A673 (cell line): ENCODE measurements at regions not wholly inside any gene's neighbourhood (a gene's known extent, or its start where the extent isn't known, plus 50 kb on each side); places are given as distances from the start of the nearest gene placed in this dataset.

Experiments used
- BruUV-seq: library from RNA; stranded (reverse); fragments of 400-500 nt; replicated peaks from 2 replicates; lab custom pipeline; 2021; lab: Mats Ljungman, UMichigan
- CTCF ChIA-PET: fragments of 300-600 bp; sonication (Branson Sonifier 250); formaldehyde crosslinking; loops from one replicate; lab custom pipeline; 2022; ENCODE audit warnings: antibody characterized with exemption; lab: Charles Lee
- POLR2A ChIA-PET: fragments of 300-600 bp; sonication (Branson Sonifier 250); formaldehyde crosslinking; loops from one replicate; lab custom pipeline; 2022; ENCODE audit warnings: antibody characterized with exemption; ENCODE audit not compliant: low non-redundant PET; lab: Charles Lee
- DNase-seq: peaks from one replicate; pipeline ENCODE4 v3.0.0-alpha.2; 2015; ENCODE audit warnings: low spot score
- H3K27ac ChIP-seq: fragments of 200-600 bp; sonication (generic); 2 replicates; pipeline ENCODE4 v1.5.1; 2016; ENCODE audit warnings: mixed run types, low read depth, mild to moderate bottlenecking, mixed read lengths, antibody characterized with exemption, low read length; ENCODE audit not compliant: poor library complexity, severe bottlenecking
- H3K27me3 ChIP-seq: fragments of 200-600 bp; sonication (generic); replicated peaks from 2 replicates; pipeline ENCODE4 v1.6.1; 2017; ENCODE audit warnings: mixed run types, low read depth, mild to moderate bottlenecking, mixed read lengths, antibody characterized with exemption, low read length; ENCODE audit not compliant: insufficient read depth, poor library complexity
- H3K36me3 ChIP-seq: fragments of 200-600 bp; sonication (generic); 2 replicates; pipeline ENCODE4 v1.6.1; 2016; ENCODE audit warnings: mixed run types, mild to moderate bottlenecking, mixed read lengths, antibody characterized with exemption, low read length; ENCODE audit not compliant: insufficient read depth, poor library complexity, severe bottlenecking
- H3K4me1 ChIP-seq: fragments of 200-600 bp; sonication (generic); 2 replicates; pipeline ENCODE4 v1.6.1; 2017; ENCODE audit warnings: mixed run types, mild to moderate bottlenecking, mixed read lengths, antibody characterized with exemption, low read length; ENCODE audit not compliant: insufficient read depth, poor library complexity, severe bottlenecking
- H3K4me3 ChIP-seq: fragments of 200-600 bp; sonication (generic); 2 replicates; pipeline ENCODE4 v1.5.1; 2016; ENCODE audit warnings: low read depth, mixed run types, mild to moderate bottlenecking, mixed read lengths, low read length; ENCODE audit not compliant: poor library complexity, severe bottlenecking
- H3K9me3 ChIP-seq: fragments of 200-600 bp; sonication (generic); 2 replicates; pipeline ENCODE4 v1.6.1; 2016; ENCODE audit warnings: mixed run types, low read depth, mild to moderate bottlenecking, mixed read lengths, antibody characterized with exemption, low read length; ENCODE audit not compliant: poor library complexity, severe bottlenecking
- EZH2 ChIP-seq: fragments of 200-600 bp; sonication (generic); IDR thresholded peaks from 2 replicates; pipeline ENCODE4 v1.6.1; 2017; ENCODE audit warnings: borderline replicate concordance, low read depth, mild to moderate bottlenecking, mixed read lengths, antibody characterized with exemption, low read length; ENCODE audit not compliant: poor library complexity, severe bottlenecking
- intact Hi-C: fragments of 100-400 bp; cut with micrococcal nuclease; formaldehyde crosslinking; loops from one replicate; pipeline ENCODE4 v1.10.0; 2022; ENCODE audit not compliant: unreplicated experiment
- TF ChIP-seq, protein P1 (sequence below): fragments of 300-800, 200-600 bp; sonication (generic); conservative IDR thresholded peaks from 2 replicates; pipeline ENCODE4 v1.5.1; 2017; ENCODE audit warnings: low read depth, mild to moderate bottlenecking, antibody characterized with exemption, low read length, moderate library complexity, mixed read lengths

DNA sequence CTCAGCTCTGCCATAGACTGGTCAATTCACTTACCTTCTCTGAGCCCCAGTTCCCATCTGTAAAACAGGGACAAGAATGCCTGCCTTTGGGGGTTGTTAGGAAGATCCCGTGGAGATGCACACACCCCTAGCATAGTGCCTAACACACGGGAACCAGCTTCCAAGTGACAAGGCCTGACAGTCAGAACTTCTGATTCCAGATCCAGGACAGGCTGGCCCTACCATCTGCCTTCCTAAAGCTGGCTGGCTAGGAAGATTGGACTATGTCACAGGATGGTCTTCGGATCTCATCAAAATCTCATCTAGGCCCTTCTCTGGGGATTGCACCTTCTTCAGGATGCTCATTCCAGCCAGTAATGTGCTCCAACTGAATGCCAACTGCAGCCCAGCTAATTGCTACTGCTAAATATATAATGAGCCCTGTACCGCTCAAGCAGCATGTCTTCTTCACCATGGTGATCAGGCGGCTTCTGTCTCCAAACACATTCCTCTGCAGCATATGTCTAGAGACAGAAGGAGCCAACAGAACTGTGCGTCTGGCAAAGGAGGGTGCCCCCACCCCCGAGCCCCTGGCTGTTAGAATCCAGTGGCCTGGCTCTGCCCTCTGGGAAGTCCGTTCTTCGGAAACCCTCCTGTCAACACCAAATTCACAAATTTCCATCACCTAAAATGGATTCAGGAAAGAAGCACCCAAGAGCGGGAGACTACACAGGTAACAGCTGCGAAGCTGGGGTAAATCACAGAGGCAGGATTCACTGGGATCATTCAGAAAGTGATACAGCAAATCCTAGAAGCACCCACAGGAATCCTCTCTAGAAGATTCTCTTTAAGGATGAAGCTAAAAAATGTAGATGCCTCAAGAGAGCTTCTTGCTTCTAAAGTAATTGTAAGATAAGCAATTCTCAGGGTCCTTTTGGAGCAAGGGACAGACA is 142.1 kb upstream of the EEPD1 start:
- no peak for DNase-seq
- intact Hi-C loops, result no loop called here
- no peaks in the 10 kb centered on the region for H3K36me3 ChIP-seq
- no peaks in the 10 kb centered on the region for H3K9me3 ChIP-seq
- no peak overlapping the region for H3K27ac ChIP-seq
- POLR2A ChIA-PET, result no interaction called here
- no peak overlapping the region for H3K4me3 ChIP-seq
- TF ChIP-seq EZH2, result no peak
- TF ChIP-seq, protein P1, sequence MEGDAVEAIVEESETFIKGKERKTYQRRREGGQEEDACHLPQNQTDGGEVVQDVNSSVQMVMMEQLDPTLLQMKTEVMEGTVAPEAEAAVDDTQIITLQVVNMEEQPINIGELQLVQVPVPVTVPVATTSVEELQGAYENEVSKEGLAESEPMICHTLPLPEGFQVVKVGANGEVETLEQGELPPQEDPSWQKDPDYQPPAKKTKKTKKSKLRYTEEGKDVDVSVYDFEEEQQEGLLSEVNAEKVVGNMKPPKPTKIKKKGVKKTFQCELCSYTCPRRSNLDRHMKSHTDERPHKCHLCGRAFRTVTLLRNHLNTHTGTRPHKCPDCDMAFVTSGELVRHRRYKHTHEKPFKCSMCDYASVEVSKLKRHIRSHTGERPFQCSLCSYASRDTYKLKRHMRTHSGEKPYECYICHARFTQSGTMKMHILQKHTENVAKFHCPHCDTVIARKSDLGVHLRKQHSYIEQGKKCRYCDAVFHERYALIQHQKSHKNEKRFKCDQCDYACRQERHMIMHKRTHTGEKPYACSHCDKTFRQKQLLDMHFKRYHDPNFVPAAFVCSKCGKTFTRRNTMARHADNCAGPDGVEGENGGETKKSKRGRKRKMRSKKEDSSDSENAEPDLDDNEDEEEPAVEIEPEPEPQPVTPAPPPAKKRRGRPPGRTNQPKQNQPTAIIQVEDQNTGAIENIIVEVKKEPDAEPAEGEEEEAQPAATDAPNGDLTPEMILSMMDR, result no peak
- peaks cover 6% of the 10 kb centered on the region for H3K4me1 ChIP-seq
- H3K27me3 ChIP-seq, result no peaks in the 10 kb centered on the region
- CTCF ChIA-PET, result no interaction called here
- no TSS peak for BruUV-seq

DNA sequence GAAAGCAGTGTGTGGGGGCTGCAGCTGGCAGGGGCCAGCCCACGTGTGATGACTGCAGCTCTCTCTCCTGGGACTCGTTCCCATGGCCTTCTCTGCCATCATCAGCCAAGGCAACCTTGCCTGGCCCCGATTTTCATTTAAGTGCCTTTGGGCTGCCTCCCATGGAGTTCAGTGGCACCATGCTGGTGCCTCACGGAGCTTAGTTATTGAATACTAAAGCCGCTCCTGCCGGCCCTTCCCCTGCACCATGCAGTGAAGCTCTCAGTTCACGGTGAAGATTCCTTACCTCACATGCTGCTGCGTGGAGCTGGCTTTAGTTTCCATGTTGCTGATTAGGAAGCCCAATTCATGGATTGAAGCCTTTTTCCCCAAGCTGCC is 141.5 kb upstream of the EEPD1 start:
- Histone ChIP-seq H3K27ac (no peak overlapping the region), H3K36me3 (no peaks in the 10 kb centered on the region), H3K9me3 (no peaks in the 10 kb centered on the region), H3K27me3 (no peaks in the 10 kb centered on the region), H3K4me3 (no peak overlapping the region), H3K4me1 (peaks cover 6% of the 10 kb centered on the region)
- POLR2A ChIA-PET, result no interaction called here
- BruUV-seq, result no TSS peak
- TF ChIP-seq EZH2, result no peak
- TF ChIP-seq, protein P1, result no peak
- peak; percentile 48 for DNase-seq
- CTCF ChIA-PET, result no interaction called here
- intact Hi-C loops, result no loop called here

GRCh38 chr7:36013246-36014014 is 139.6 kb upstream of the EEPD1 start:
- peak; percentile 24 for DNase-seq
- Histone ChIP-seq H3K9me3 (no peaks in the 10 kb centered on the region), H3K36me3 (no peaks in the 10 kb centered on the region), H3K27ac (no peak overlapping the region), H3K4me3 (no peak overlapping the region), H3K27me3 (no peaks in the 10 kb centered on the region), H3K4me1 (peaks cover 6% of the 10 kb centered on the region)
- no TSS peak for BruUV-seq
- ChIA-PET CTCF (no interaction called here), POLR2A (interaction anchor here (0.6 kb wide), 1 partner anchor 77 kb away, joined by 3 read pairs; no protein-coding TSS in a partner anchor)
- intact Hi-C loops, result no loop called here
- TF ChIP-seq, protein P1, result no peak
- no peak for TF ChIP-seq EZH2
